Stimulated activated CD8-positive, alpha-beta memory T cell treated with anti-CD3 and anti-CD28 coated beads, Interleukin-7, amount 100 ng/mL, for 4 hours (primary cell): ENCODE measurements at regions not wholly inside any gene's neighbourhood (a gene's known extent, or its start where the extent isn't known, plus 50 kb on each side); places are given as distances from the start of the nearest gene placed in this dataset.
"Not testable (repeated sequence)": the region's sequence is repeated elsewhere in the genome, so short reads cannot be mapped to it uniquely, and the experiment has no call there.

ENCODE experiments used
- DNase-seq, 2 donors: peaks; one replicate each; pipeline ENCODE4 v3.0.0-alpha.2; 2020; ENCODE audit warnings: low read depth in 2 of 2

- not testable (repeated sequence) for DNase-seq
Observed at GRCh38 chr3:148577579-148577978, 120.1 kb upstream of the AGTR1 start.

DNA sequence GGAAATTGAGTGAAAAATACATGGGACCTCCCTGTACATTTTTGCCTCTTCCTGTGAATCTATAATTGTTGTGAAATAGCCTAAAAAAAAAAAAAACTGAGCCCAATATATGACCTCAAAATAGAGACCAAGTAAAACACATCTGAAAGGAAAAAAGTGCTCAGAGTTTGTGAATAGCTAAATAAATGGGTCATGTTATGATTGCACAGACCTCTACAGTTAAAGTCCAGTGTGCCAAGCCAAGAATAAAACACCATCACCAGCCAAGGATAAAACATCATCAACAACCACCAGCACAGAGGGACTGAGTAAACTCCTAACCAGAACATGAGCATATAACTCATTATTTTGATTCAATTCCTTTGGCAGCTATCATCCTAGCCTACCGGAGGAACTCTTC is 115.6 kb upstream of the AGTR1 start:
- DNase-seq, result no peak

DNA sequence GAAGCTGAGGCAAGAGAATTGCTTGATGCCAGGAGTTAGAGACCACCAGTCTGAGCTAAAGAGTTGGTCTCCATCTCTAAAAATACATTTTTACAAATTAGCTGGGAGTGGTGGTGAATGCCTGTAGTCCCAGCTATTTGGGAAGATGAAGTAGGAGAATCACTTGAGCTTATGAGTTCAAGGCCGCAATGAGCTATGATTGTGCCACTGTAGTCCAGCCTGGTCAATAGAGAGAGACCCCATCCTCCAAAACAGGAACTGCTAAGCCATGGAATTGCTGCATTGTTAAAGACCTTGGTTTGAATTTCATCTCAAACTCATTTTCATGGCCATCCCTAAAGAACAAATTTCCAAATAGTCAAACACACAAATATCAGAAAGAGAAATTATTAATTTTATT is 113.9 kb upstream of the AGTR1 start:
- DNase-seq, result no peak

- DNase-seq, result no peak
Observed at GRCh38 chr3:148584438-148584837, 113.3 kb upstream of the AGTR1 start.

- DNase-seq, result no peak
Observed at GRCh38 chr3:148585671-148586379, 111.9 kb upstream of the AGTR1 start.

GRCh38 chr3:148588291-148588690 is 109.4 kb upstream of the AGTR1 start:
- DNase-seq, result no peak

DNA sequence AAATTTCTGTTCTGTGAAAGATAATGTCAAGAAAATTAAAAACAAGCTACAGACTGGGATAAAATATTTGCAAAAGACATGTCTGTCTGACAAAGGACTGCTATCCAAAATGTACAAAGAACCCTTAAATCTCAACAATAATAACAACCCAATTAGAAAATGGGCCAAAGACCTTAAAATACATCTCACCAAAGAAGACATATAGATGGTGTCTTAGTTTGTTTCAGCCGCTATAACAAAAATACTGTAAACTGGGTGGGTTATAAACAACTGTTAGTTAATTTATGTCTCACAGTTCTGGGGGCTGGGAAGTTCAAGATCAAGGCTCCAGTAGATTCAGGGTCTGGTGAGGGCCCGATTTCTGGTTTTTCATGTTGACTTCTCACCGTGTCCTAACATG is 106.2 kb upstream of the AGTR1 start:
- no peak for DNase-seq

GRCh38 chr3:148598619-148599018 is 99.1 kb upstream of the AGTR1 start:
- DNase-seq, result no peak

DNA sequence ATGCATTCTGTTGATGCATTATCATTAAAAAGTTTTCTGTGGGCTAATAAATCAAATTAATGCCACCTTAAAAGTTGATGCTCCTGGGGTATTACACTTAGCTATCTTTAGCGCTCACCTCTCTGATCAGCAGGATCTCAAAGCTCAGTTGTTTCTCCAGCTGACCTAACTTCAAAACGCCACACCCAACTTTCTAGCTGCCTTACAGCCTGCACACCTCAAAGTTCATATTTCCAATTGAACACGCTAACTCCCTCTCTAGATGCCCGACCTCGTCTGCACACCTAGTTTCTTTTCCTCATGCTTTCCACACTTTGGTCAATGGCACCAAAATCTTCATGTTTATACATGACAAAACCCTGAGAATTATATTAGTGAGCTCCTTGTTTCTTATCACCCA is 98.2 kb upstream of the AGTR1 start:
- DNase-seq, result no peak

GRCh38 chr3:148600440-148600839 is 97.3 kb upstream of the AGTR1 start:
- DNase-seq, result no peak

DNA sequence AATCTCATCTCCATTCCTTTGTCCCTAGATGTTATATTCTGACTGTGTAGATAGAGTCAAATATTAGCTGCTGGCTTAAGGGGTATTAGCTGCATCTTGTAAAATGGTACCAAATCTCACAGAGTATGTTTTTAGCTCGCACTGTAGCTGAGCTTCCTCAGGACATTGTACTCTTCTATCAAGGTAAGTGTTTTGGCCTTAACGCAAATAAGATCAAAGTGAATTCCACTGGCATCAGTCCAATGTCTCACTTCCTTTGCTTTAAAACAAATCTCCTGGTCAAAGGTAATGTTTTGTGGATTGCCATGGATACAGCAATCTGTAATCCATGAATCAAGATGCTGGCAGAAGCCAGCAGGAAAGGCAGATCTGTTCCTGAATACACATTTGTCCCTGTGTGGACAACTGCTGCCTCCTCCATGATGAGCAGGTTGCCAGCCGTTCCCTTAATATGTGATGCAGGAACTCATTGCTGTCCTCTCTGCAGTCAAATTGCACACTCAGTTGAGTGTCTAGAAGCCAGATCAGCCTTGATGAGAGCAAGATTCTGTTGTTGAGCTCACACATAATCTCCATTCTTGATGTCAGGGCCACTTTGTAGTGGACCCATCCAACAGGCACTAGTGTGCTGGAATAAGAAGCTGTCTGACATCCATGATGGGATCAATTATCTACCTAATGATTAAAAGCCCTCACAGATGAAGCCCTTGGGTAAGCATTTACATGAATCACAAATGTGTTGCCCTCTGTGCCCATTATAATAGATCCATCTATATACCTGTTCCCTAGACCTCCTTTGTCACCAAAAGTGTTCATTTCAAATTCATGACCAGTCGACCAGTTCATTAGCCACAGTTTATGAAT is 96.6 kb upstream of the AGTR1 start:
- no peak for DNase-seq

DNA sequence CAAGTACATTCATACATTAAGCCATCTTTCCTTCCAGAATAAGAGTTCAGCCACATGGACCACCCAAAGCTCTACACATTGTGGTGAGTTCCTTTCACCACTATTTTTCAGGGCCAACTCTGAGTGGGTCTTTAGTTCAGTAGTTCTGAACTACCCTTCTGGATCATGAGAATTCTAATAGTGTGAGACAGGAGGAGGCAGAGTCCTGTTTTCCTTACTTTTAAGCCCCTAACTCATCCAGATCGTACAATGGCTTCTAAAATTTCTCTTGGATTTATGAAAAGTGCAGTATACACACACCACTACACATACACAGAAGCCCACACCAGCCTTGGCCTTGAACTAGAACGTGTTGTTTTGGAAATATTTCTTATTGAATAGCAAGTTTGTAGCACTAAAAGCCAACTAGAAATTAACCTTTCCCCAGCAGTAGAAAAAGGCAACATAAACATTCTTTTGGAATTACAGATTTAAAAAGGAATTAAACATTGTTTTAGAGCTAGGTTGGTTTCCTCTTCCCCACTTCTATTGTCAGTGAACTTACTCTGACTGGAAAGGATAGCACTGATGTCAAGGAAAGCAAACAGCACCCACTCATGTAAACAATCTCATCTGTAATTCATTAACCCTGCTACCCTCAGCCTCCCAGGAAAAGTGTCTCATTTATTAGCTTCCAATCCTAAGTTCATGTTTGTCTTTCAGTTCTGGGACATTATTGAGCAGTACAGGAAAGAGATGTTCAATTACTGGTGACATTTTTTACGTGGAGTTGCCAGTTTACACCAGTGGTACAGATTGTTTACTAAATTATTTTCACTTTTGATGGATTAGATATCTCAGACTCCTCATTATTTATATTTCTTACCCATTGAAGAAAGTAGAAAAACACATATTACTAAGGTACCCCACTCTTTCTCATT is 95.7 kb upstream of the AGTR1 start:
- no peak for DNase-seq

DNA sequence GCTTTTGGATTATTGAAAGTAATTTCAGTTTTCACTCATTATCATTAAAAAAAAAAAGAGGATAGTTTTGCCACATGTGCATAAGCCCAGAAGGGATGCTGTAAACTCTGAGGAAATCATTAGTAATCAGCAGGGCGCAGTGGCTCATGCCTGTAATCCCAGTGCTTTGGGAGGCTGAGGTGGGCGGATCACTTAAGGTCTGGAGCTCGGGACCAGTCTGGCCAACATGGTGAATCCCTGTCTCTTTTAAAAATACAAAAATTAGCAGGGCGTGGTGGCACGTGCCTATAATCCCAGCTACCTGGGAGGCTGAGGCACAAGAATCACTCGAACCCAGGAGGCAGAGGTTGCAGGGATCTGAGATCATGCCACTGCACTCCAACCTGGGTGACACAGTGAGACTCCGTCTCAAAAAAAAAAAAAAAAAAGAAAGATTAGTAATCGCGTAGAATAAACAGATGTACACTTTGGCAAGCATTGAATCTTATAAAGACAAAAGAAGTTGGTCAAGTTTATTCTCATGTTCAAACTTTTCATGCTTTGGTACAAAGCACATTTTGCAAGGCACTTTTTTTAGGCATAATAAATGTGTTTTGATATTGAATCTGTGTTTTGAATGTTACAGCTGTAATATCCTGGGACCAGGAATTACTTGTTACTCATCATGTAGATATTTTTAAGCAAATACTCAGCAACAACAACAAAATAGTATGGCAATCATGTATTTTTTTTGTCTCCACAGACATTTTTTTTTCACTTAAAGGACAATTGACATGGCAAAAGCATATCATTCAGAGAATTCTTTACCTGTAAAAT is 93.2 kb upstream of the AGTR1 start:
- no peak for DNase-seq

DNA sequence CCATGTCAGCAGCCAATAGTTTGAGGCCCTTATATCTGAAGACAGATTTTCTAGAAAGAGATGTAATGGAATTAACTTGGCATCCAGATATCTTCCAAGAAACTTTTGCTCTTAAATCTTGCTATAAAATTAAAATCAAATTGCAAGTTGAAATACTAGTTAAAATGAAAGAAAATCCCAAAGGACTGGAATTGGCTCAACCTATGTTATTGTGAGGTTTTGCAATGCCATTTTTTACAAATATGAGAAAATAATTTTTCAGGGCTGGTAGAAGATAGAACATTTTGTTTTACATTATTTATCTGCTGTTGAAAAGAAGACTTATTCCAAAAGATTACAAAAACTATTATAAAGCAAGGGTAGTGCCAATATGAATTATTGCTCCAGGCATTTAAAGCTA is 92.2 kb upstream of the AGTR1 start:
- DNase-seq, result no peak

GRCh38 chr3:148606979-148607378 is 90.7 kb upstream of the AGTR1 start:
- no peak for DNase-seq

DNA sequence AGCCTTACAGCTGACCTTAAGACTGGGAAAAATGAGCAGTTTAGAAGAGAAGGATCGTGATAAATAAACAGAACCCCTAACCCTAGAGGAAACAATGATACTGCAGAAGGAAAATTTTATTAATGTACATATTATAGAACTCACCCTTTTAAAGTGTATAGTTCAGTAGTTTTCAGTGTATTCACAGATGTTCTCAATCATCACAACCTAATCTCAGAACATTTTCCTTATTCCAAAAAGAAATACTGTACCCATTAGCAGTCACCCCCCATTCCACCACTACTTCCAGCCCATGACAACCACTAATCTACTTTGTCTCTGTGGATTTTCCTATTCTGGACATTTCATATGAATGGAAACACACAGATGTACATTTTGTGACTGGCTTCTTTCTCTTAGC is 90.2 kb upstream of the AGTR1 start:
- DNase-seq, result no peak

DNA sequence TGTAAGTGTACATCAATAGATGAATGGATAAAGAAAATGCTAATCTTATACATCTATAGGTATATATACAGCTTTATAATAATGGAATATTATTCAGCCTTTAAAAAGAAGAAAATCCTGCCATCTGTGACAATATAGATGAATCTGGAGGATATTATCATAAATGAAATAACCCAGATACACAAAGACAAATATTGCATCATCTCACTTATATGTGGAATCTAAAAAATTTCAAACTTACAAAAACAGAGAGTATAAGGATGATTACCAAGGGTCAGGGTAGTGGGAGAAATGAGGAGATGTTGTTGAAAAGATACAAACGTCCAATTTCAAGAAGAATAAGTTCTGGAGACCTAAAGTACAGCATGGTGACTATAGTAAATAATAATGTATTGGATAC is 85.4 kb upstream of the AGTR1 start:
- DNase-seq, result no peak

GRCh38 chr3:148615382-148615781 is 82.3 kb upstream of the AGTR1 start:
- DNase-seq, result no peak

- no peak for DNase-seq
Observed at GRCh38 chr3:148625095-148625736, 72.5 kb upstream of the AGTR1 start.

DNA sequence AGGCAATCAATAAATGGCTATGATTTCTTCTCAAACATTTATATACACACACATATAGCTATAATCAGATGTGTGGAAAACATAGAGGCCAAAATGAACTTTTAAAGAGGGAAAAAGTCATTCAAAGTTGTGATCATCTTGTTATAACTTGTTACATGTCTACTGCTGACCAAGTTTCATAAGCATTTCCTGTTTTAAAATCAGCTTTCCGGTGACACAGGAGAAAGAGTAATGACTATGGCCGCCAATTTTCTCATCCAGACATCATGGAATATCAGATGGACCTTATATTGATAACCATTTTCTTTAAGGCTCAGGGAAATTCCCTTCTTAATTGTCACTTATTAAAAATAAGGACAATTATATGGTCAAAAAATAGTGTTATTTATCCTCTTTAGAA is 71.7 kb upstream of the AGTR1 start:
- no peak for DNase-seq

GRCh38 chr3:148629006-148629405 is 68.7 kb upstream of the AGTR1 start:
- no peak for DNase-seq
